Panc1 (cell line): ENCODE measurements at regions not wholly inside any gene's neighbourhood (a gene's known extent, or its start where the extent isn't known, plus 50 kb on each side); places are given as distances from the start of the nearest gene placed in this dataset.

Experiments used
- ATAC-seq: fragments of 200-7000 bp; cut with Tn5 transposase; 2 replicates; pipeline ENCODE4 v1.9.1; 2020; ENCODE audit warnings: mild to moderate bottlenecking, moderate library complexity
- BruUV-seq: library from RNA; stranded (reverse); fragments of 400-500 nt; replicated peaks from 2 replicates; lab custom pipeline; 2021; lab: Mats Ljungman, UMichigan
- CTCF ChIA-PET: fragments of 300-600 bp; sonication (Branson Sonifier 250); formaldehyde crosslinking; loops from one replicate; lab custom pipeline; 2022; ENCODE audit warnings: antibody characterized with exemption; lab: Charles Lee
- POLR2A ChIA-PET: fragments of 300-600 bp; sonication (Branson Sonifier 250); formaldehyde crosslinking; loops from one replicate; lab custom pipeline; 2022; ENCODE audit warnings: antibody characterized with exemption; lab: Charles Lee
- DNase-seq: peaks from one replicate; pipeline ENCODE4 v3.0.0-alpha.2; 2010; ENCODE audit warnings: low read depth, low spot score
- H3K27ac ChIP-seq: 2 replicates; pipeline ENCODE4 v1.5.1; 2011; ENCODE audit warnings: mild to moderate bottlenecking, low read length, inconsistent platforms
- H3K27me3 ChIP-seq: fragments of 200-500 bp; sonication (Bioruptor generic); 2 replicates; pipeline ENCODE4 v1.6.0; 2014; ENCODE audit warnings: low read length, inconsistent platforms; ENCODE audit not compliant: control insufficient read depth, insufficient read depth
- H3K36me3 ChIP-seq: fragments of 200-500 bp; sonication (Bioruptor generic); 2 replicates; pipeline ENCODE4 v1.5.1; 2014; ENCODE audit warnings: inconsistent platforms, mild to moderate bottlenecking, low read length, moderate library complexity; ENCODE audit not compliant: control insufficient read depth, insufficient read depth
- H3K4me1 ChIP-seq: 2 replicates; pipeline ENCODE4 v1.5.1; 2011; ENCODE audit warnings: inconsistent platforms, mild to moderate bottlenecking, low read length, moderate library complexity; ENCODE audit not compliant: control insufficient read depth, insufficient read depth
- H3K4me3 ChIP-seq, 2 experiments: 2 replicates each; pipeline ENCODE4 v1.5.1; 2011 to 2012; ENCODE audit warnings: low read depth in 2 of 2, low read length in 2 of 2, mild to moderate bottlenecking in 2 of 2, inconsistent platforms in 1 of 2, moderate library complexity in 1 of 2
- H3K9me3 ChIP-seq: fragments of 200-500 bp; sonication (Bioruptor generic); 2 replicates; pipeline ENCODE4 v1.5.1; 2014; ENCODE audit warnings: low read depth, mild to moderate bottlenecking, inconsistent platforms, low read length, moderate library complexity; ENCODE audit not compliant: control insufficient read depth, insufficient read depth
- CTCF ChIP-seq: fragments of 450-650 bp; IDR thresholded peaks from 2 replicates; pipeline ENCODE4 v1.5.1; 2017; ENCODE audit warnings: mild to moderate bottlenecking
- POLR2AphosphoS5 ChIP-seq: IDR thresholded peaks from 2 replicates; pipeline ENCODE4 v1.6.1; 2012; ENCODE audit warnings: mild to moderate bottlenecking, low read depth, low read length, moderate library complexity
- REST ChIP-seq, 2 experiments: IDR thresholded peaks; 2 replicates each; pipeline ENCODE4 v1.6.1; 2011 to 2012; ENCODE audit warnings: low read depth in 2 of 2, control low read depth in 1 of 2, low read length in 1 of 2, mild to moderate bottlenecking in 1 of 2, moderate library complexity in 1 of 2; ENCODE audit not compliant: insufficient read depth in 1 of 2
- SIN3A ChIP-seq: IDR thresholded peaks from 2 replicates; pipeline ENCODE4 v1.6.1; 2012; ENCODE audit warnings: low read depth, mild to moderate bottlenecking, low read length, moderate library complexity, borderline replicate concordance; ENCODE audit not compliant: insufficient read depth
- TCF7L2 ChIP-seq: IDR thresholded peaks from 2 replicates; pipeline ENCODE4 v1.6.1; 2011; ENCODE audit warnings: mild to moderate bottlenecking, low read depth, low read length, inconsistent platforms
- in situ Hi-C: cut with HindIII; loops from 2 replicates; pipeline ENCODE4 v1.10.0; 2016; ENCODE audit warnings: low sequenced_read_pairs, low pct_unique_long_range_greater_than_20kb
- intact Hi-C: fragments of 100-400 bp; cut with micrococcal nuclease; formaldehyde crosslinking; loops from one replicate; pipeline ENCODE4 v1.10.0; 2022; ENCODE audit not compliant: unreplicated experiment

GRCh38 chrX:118261151-118261550 is 84.8 kb upstream of the WDR44 start:
- BruUV-seq: no TSS peak
- no peak for TF ChIP-seq TCF7L2
- no peak for TF ChIP-seq CTCF
- TF ChIP-seq POLR2AphosphoS5: no peak
- Histone ChIP-seq H3K4me3 (no peak overlapping the region), H3K27ac (no peak overlapping the region), H3K36me3 (no peaks in the 10 kb centered on the region), H3K9me3 (no peaks in the 10 kb centered on the region), H3K4me1 (no peaks in the 10 kb centered on the region), H3K27me3 (no peaks in the 10 kb centered on the region)
- ATAC-seq: no peak
- POLR2A ChIA-PET: no interaction called here
- DNase-seq: no peak
- intact Hi-C loops: no loop called here
- in situ Hi-C loops: no loop called here
- CTCF ChIA-PET: no interaction called here

GRCh38 chrX:118271775-118272174 is 74.1 kb upstream of the WDR44 start:
- intact Hi-C loops: no loop called here
- DNase-seq (no peak), ATAC-seq (no peak)
- H3K36me3 ChIP-seq: no peaks in the 10 kb centered on the region
- ChIA-PET POLR2A (no interaction called here), CTCF (no interaction called here)
- BruUV-seq: no TSS peak
- no peak overlapping the region for H3K27ac ChIP-seq
- no peaks in the 10 kb centered on the region for H3K27me3 ChIP-seq
- H3K4me3 ChIP-seq: no peak overlapping the region
- H3K9me3 ChIP-seq: no peaks in the 10 kb centered on the region
- TF ChIP-seq TCF7L2 (no peak), SIN3A (no peak), POLR2AphosphoS5 (no peak), REST (IDR thresholded peaks at IDR 0.05; ENCODE audit: insufficient read depth in 1 of 2, low read depth in 2 of 2, low read length in 1 of 2) (no peak), CTCF (no peak)
- in situ Hi-C loops: no loop called here
- H3K4me1 ChIP-seq: no peaks in the 10 kb centered on the region

- CTCF ChIA-PET: no interaction called here
- H3K4me1 ChIP-seq: no peaks in the 10 kb centered on the region
- H3K4me3 ChIP-seq: no peak overlapping the region
- H3K36me3 ChIP-seq: no peaks in the 10 kb centered on the region
- ATAC-seq: no peak
- intact Hi-C loops: no loop called here
- no peak overlapping the region for H3K27ac ChIP-seq
- BruUV-seq: no TSS peak
- DNase-seq: no peak
- no peaks in the 10 kb centered on the region for H3K9me3 ChIP-seq
- in situ Hi-C loops: no loop called here
- TF ChIP-seq REST (IDR thresholded peaks at IDR 0.05; ENCODE audit: insufficient read depth in 1 of 2, low read depth in 2 of 2, low read length in 1 of 2) (no peak), CTCF (no peak), TCF7L2 (no peak), POLR2AphosphoS5 (no peak), SIN3A (no peak)
- no peaks in the 10 kb centered on the region for H3K27me3 ChIP-seq
- POLR2A ChIA-PET: no interaction called here
These were observed 73.7 kb upstream of the WDR44 start for GRCh38 chrX:118272242-118272641.
